HG03159 (cell line): ENCODE measurements at regions not wholly inside any gene's neighbourhood (a gene's known extent, or its start where the extent isn't known, plus 50 kb on each side); places are given as distances from the start of the nearest gene placed in this dataset.

Source experiments
- ATAC-seq: cut with Tn5 transposase; IDR thresholded peaks from one replicate; pipeline ENCODE4 v1.9.1; 2021; ENCODE audit warnings: mild to moderate bottlenecking, moderate library complexity; ENCODE audit not compliant: unreplicated experiment

- no peak for ATAC-seq
Observed at GRCh38 chr2:121118951-121119350, 166.1 kb downstream of the TFCP2L1 start.

- no peak for ATAC-seq
Observed at GRCh38 chr2:121120411-121120810, 164.6 kb downstream of the TFCP2L1 start.

- ATAC-seq: no peak
Observed at GRCh38 chr2:121120991-121121390, 164.0 kb downstream of the TFCP2L1 start.

GRCh38 chr2:121121661-121122060 lies 163.3 kb downstream of the TFCP2L1 start:
- ATAC-seq: no peak

GRCh38 chr2:121123268-121123667 lies 161.7 kb downstream of the TFCP2L1 start:
- ATAC-seq: no peak

- ATAC-seq: no peak
Observed at GRCh38 chr2:121124330-121124729, 160.7 kb downstream of the TFCP2L1 start.

- no peak for ATAC-seq
Observed at GRCh38 chr2:121125350-121125749, 159.7 kb downstream of the TFCP2L1 start.

- ATAC-seq: no peak
Observed at GRCh38 chr2:121128741-121129659, 156.0 kb downstream of the TFCP2L1 start.

- ATAC-seq: no peak
Observed at GRCh38 chr2:121129692-121130091, 155.3 kb downstream of the TFCP2L1 start.

GRCh38 chr2:121130301-121130850 lies 154.6 kb downstream of the TFCP2L1 start:
- no peak for ATAC-seq

GRCh38 chr2:121131375-121131774 lies 153.6 kb downstream of the TFCP2L1 start:
- ATAC-seq: no peak

GRCh38 chr2:121132054-121132761 lies 152.8 kb downstream of the TFCP2L1 start:
- ATAC-seq: no peak

GRCh38 chr2:121132762-121133107 lies 152.3 kb downstream of the TFCP2L1 start:
- no peak for ATAC-seq

GRCh38 chr2:121133551-121134319 lies 151.3 kb downstream of the TFCP2L1 start:
- no peak for ATAC-seq

GRCh38 chr2:121134728-121135127 lies 150.3 kb downstream of the TFCP2L1 start:
- no peak for ATAC-seq

- ATAC-seq: no peak
Observed at GRCh38 chr2:121135168-121135853, 149.7 kb downstream of the TFCP2L1 start.

- no peak for ATAC-seq
Observed at GRCh38 chr2:121136323-121136722, 148.7 kb downstream of the TFCP2L1 start.

- ATAC-seq: no peak
Observed at GRCh38 chr2:121137571-121137970, 147.4 kb downstream of the TFCP2L1 start.

- no peak for ATAC-seq
Observed at GRCh38 chr2:121140734-121141133, 144.3 kb downstream of the TFCP2L1 start.

GRCh38 chr2:121142452-121142851 lies 142.6 kb downstream of the TFCP2L1 start:
- no peak for ATAC-seq

- no peak for ATAC-seq
Observed at GRCh38 chr2:121144111-121144510, 140.9 kb downstream of the TFCP2L1 start.
